HL-60 (cell line): ENCODE measurements at regions not wholly inside any gene's neighbourhood (a gene's known extent, or its start where the extent isn't known, plus 50 kb on each side); places are given as distances from the start of the nearest gene placed in this dataset.

Source experiments
- DNase-seq, 2 experiments: peaks; one replicate each; pipeline ENCODE4 v3.0.0-alpha.2; 2010 to 2020; ENCODE audit warnings: low read depth in 1 of 2, low spot score in 1 of 2
- H3K27ac ChIP-seq: fragments of 250-450 bp; sonication (Bioruptor Pico); replicated peaks from 2 replicates; pipeline ENCODE4 v1.5.1; 2020; ENCODE audit warnings: mild to moderate bottlenecking, moderate library complexity
- H3K27me3 ChIP-seq: fragments of 250-450 bp; sonication (Bioruptor Pico); 2 replicates; pipeline ENCODE4 v1.5.1; 2021; ENCODE audit warnings: mild to moderate bottlenecking, moderate library complexity; ENCODE audit not compliant: insufficient read depth, poor library complexity, severe bottlenecking
- H3K4me3 ChIP-seq: replicated peaks from 2 replicates; pipeline ENCODE4 v1.5.1; 2011; ENCODE audit warnings: mild to moderate bottlenecking, control low read depth, low read length; ENCODE audit not compliant: insufficient read depth
- GABPA ChIP-seq: IDR thresholded peaks from 2 replicates; pipeline ENCODE4 v1.6.1; 2012; ENCODE audit warnings: low read depth
- POLR2AphosphoS5 ChIP-seq: IDR thresholded peaks from 2 replicates; pipeline ENCODE4 v1.6.1; 2012; ENCODE audit warnings: low read depth
- REST ChIP-seq: IDR thresholded peaks from 2 replicates; pipeline ENCODE4 v1.6.1; 2012; ENCODE audit warnings: low read depth; ENCODE audit not compliant: insufficient replicate concordance
- SPI1 ChIP-seq: IDR thresholded peaks from 2 replicates; pipeline ENCODE4 v1.6.1; 2012; ENCODE audit warnings: low read depth, mild to moderate bottlenecking, borderline replicate concordance
- TF ChIP-seq, protein P1 (sequence below): IDR thresholded peaks from one replicate; pipeline ENCODE4 v1.5.1; 2011; ENCODE audit warnings: low read length, control low read depth, inconsistent platforms; ENCODE audit not compliant: insufficient read depth

DNA sequence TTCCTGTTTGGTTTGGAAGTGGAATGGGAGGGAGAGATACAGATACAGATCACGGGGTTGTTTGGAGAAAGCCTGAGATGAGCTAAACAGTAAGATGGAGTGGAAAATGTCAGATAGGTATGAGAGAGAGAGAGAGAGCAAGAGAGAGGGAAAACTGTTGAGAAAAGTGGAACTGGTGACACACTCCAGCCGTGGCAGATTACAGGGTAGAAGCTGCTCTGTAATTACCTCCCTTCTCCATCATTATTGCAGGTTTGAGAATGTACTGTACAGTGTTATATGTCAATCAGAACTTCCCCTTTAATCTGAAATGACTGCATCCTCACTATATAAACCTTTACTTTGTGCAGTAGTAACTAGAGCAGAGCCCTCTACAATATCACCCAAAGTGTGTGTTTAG, 74.5 kb upstream of the WWC1 start:
- DNase-seq = no peak
- Histone ChIP-seq H3K27me3 (no peaks in the 10 kb centered on the region), H3K27ac (no peak overlapping the region), H3K4me3 (no peak overlapping the region)
- TF ChIP-seq REST (no peak), POLR2AphosphoS5 (no peak), GABPA (no peak), SPI1 (no peak)
- TF ChIP-seq, protein P1, sequence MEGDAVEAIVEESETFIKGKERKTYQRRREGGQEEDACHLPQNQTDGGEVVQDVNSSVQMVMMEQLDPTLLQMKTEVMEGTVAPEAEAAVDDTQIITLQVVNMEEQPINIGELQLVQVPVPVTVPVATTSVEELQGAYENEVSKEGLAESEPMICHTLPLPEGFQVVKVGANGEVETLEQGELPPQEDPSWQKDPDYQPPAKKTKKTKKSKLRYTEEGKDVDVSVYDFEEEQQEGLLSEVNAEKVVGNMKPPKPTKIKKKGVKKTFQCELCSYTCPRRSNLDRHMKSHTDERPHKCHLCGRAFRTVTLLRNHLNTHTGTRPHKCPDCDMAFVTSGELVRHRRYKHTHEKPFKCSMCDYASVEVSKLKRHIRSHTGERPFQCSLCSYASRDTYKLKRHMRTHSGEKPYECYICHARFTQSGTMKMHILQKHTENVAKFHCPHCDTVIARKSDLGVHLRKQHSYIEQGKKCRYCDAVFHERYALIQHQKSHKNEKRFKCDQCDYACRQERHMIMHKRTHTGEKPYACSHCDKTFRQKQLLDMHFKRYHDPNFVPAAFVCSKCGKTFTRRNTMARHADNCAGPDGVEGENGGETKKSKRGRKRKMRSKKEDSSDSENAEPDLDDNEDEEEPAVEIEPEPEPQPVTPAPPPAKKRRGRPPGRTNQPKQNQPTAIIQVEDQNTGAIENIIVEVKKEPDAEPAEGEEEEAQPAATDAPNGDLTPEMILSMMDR = no peak

GRCh38 chr5:168217497-168217896, 73.9 kb upstream of the WWC1 start:
- TF ChIP-seq POLR2AphosphoS5 (no peak), REST (no peak), GABPA (no peak)
- TF ChIP-seq, protein P1 = no peak
- Histone ChIP-seq H3K4me3 (no peak overlapping the region), H3K27me3 (no peaks in the 10 kb centered on the region), H3K27ac (no peak overlapping the region)
- DNase-seq = no peak

DNA sequence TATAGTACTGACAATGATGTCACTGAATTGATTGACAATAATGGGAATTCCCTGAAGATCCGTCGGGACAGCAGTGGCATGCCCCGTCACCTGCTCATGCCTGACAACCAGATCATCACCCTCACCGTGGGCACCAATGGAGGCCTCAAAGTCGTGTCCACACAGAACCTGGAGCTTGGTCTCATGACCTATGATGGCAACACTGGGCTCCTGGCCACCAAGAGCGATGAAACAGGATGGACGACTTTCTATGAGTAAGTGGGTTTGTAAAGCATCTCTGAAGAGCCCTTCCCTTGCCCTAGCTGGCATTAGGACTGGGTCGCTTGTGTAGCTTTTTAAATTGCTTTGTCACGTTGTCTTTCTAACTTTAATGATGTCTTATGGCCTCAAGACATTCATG, 72.7 kb upstream of the WWC1 start:
- no peak for DNase-seq
- no peaks in the 10 kb centered on the region for H3K27me3 ChIP-seq
- TF ChIP-seq, protein P1 = no peak
- TF ChIP-seq POLR2AphosphoS5 (no peak), GABPA (no peak), REST (no peak), SPI1 (no peak)

More for the DNA sequence above, 72.7 kb upstream of the WWC1 start:
- Histone ChIP-seq H3K4me3 (no peak overlapping the region), H3K27ac (no peak overlapping the region)
